ENCODE measurements at regions not wholly inside any gene's neighbourhood (a gene's known extent, or its start where the extent isn't known, plus 50 kb on each side); places are given as distances from the start of the nearest gene placed in this dataset.

DNA sequence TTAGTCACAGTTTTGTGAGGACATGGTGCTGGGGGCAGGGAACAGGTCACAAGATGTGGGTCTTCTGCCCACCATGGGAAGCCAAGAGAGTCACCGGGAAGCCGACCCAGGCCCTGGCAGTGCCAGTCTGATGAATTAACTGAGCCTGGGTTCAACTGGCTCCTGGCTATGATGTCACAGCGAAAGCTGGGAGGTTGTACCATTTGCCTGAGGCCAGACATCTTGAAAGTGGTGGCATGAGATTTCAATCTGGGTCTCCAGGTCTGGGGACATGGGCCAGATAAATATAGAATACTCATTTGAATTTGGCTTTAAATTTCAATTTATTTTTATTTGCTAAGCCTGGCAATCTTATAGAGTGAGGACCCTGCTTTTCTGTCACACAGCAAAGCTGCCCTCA is 280.9 kb downstream of the NSG2 start:
- Histone ChIP-seq H3K9me3 (ENCODE audit: control insufficient read depth, insufficient read depth, low read depth, low read length) (no peaks in the 10 kb centered on the region), H3K9ac (ENCODE audit: insufficient read depth, low read length) (no peak overlapping the region), H3K27ac (ENCODE audit: insufficient read depth, low read length) (no peak overlapping the region), H3K36me3 (ENCODE audit: control insufficient read depth, insufficient read depth, low read length) (no peaks in the 10 kb centered on the region), H3K4me2 (ENCODE audit: extremely low read depth, insufficient read depth, low read length) (no peak overlapping the region), H3K4me1 (ENCODE audit: control insufficient read depth, extremely low read depth, insufficient read depth, low read length) (no peaks in the 10 kb centered on the region), H4K20me1 (ENCODE audit: control insufficient read depth, extremely low read depth, insufficient read depth, low read length) (no peaks in the 10 kb centered on the region), H2AFZ (ENCODE audit: low read length) (no peak overlapping the region), H3K4me3 (replicated peaks in 1 of 4; ENCODE audit: control extremely low read depth in 1 of 4, insufficient read depth in 1 of 4, low read depth in 3 of 4, low read length in 4 of 4) (no peak overlapping the region), H3K27me3 (ENCODE audit: control insufficient read depth, insufficient read depth, low read length) (no peaks in the 10 kb centered on the region), H3K79me2 (ENCODE audit: control insufficient read depth, insufficient read depth, low read length) (no peaks in the 10 kb centered on the region)
- no peak for DNase-seq (ENCODE audit: low read depth in 2 of 2)
- TF ChIP-seq EZH2 (IDR thresholded peaks at IDR 0.05; ENCODE audit: low read length, missing control alignments) = no peak
- TF ChIP-seq, protein P1, sequence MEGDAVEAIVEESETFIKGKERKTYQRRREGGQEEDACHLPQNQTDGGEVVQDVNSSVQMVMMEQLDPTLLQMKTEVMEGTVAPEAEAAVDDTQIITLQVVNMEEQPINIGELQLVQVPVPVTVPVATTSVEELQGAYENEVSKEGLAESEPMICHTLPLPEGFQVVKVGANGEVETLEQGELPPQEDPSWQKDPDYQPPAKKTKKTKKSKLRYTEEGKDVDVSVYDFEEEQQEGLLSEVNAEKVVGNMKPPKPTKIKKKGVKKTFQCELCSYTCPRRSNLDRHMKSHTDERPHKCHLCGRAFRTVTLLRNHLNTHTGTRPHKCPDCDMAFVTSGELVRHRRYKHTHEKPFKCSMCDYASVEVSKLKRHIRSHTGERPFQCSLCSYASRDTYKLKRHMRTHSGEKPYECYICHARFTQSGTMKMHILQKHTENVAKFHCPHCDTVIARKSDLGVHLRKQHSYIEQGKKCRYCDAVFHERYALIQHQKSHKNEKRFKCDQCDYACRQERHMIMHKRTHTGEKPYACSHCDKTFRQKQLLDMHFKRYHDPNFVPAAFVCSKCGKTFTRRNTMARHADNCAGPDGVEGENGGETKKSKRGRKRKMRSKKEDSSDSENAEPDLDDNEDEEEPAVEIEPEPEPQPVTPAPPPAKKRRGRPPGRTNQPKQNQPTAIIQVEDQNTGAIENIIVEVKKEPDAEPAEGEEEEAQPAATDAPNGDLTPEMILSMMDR (conservative IDR thresholded peaks at IDR 0.05 in 1 of 2, IDR thresholded peaks at IDR 0.05 in 1 of 2; ENCODE audit: low read depth in 1 of 2, low read length in 2 of 2) = no peak

DNA sequence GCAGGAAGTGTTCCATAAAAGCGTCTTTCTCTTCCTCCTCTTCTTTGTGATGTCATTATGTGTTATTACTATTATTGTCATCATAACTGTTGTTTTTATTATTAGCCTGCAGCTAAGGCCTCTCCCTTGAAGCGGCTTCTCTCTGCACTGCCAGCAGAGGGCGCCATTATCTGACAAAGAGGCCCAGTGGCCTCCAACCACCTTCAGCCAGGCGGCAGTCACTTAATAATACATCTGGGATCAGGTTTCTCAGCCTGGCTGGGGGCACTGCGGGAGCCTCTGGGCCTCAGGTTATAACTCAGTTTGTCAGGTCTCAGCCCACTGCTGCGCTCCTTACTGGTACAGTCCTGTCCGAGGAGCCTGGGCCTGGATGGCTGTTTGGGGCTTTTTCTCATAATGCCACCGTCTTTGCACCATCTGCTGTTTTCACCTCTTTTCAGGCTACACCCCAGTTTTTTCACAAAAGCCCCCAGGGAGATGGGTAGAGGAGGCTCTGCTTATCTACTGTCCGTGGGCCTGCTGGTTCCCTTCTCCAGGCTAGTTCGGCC is 281.9 kb downstream of the NSG2 start:
- no peaks in the 10 kb centered on the region for H3K36me3 ChIP-seq (ENCODE audit: control insufficient read depth, insufficient read depth, low read length)
- H3K9ac ChIP-seq (ENCODE audit: insufficient read depth, low read length) = no peak overlapping the region
- no peaks in the 10 kb centered on the region for H3K9me3 ChIP-seq (ENCODE audit: control insufficient read depth, insufficient read depth, low read depth, low read length)
- H3K27me3 ChIP-seq (ENCODE audit: control insufficient read depth, insufficient read depth, low read length) = no peaks in the 10 kb centered on the region
- TF ChIP-seq EZH2 (IDR thresholded peaks at IDR 0.05; ENCODE audit: low read length, missing control alignments) = no peak
- TF ChIP-seq, protein P1 (conservative IDR thresholded peaks at IDR 0.05 in 1 of 2, IDR thresholded peaks at IDR 0.05 in 1 of 2; ENCODE audit: low read depth in 1 of 2, low read length in 2 of 2) = peak; percentile 46 to 77
- H4K20me1 ChIP-seq (ENCODE audit: control insufficient read depth, extremely low read depth, insufficient read depth, low read length) = no peaks in the 10 kb centered on the region
- no peak overlapping the region for H3K27ac ChIP-seq (ENCODE audit: insufficient read depth, low read length)
- H3K4me2 ChIP-seq (ENCODE audit: extremely low read depth, insufficient read depth, low read length) = no peak overlapping the region
- DNase-seq (ENCODE audit: low read depth in 2 of 2) = peak; percentile 79 to 82
- no peak overlapping the region for H2AFZ ChIP-seq (ENCODE audit: low read length)
- no peak overlapping the region for H3K4me3 ChIP-seq (replicated peaks in 1 of 4; ENCODE audit: control extremely low read depth in 1 of 4, insufficient read depth in 1 of 4, low read depth in 3 of 4, low read length in 4 of 4)
- no peaks in the 10 kb centered on the region for H3K79me2 ChIP-seq (ENCODE audit: control insufficient read depth, insufficient read depth, low read length)
- no peaks in the 10 kb centered on the region for H3K4me1 ChIP-seq (ENCODE audit: control insufficient read depth, extremely low read depth, insufficient read depth, low read length)

DNA sequence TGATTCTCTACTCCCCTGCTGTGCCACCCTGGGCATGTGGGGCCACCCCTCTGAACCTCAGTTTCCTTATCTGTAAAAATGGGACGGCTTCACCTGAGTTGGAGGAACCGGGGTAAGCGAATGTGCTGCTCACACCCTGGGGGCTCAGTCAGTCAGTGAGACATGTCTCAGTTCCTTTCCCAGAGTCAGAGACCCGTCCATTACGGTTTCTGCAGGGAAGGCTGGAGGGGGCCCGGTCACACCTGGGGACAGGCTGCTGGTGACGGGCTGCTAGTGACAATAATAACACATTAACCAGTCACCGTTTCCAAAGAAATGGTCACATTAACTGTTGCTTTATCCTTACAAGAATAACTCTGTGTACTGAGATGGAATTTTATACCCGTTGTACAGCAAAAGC is 282.4 kb downstream of the NSG2 start:
- H3K9ac ChIP-seq (ENCODE audit: insufficient read depth, low read length) = no peak overlapping the region
- H3K36me3 ChIP-seq (ENCODE audit: control insufficient read depth, insufficient read depth, low read length) = no peaks in the 10 kb centered on the region
- H3K27me3 ChIP-seq (ENCODE audit: control insufficient read depth, insufficient read depth, low read length) = no peaks in the 10 kb centered on the region
- no peaks in the 10 kb centered on the region for H4K20me1 ChIP-seq (ENCODE audit: control insufficient read depth, extremely low read depth, insufficient read depth, low read length)
- no peaks in the 10 kb centered on the region for H3K79me2 ChIP-seq (ENCODE audit: control insufficient read depth, insufficient read depth, low read length)
- TF ChIP-seq EZH2 (IDR thresholded peaks at IDR 0.05; ENCODE audit: low read length, missing control alignments) = no peak
- TF ChIP-seq, protein P1 (conservative IDR thresholded peaks at IDR 0.05 in 1 of 2, IDR thresholded peaks at IDR 0.05 in 1 of 2; ENCODE audit: low read depth in 1 of 2, low read length in 2 of 2) = no peak
- H3K4me2 ChIP-seq (ENCODE audit: extremely low read depth, insufficient read depth, low read length) = no peak overlapping the region
- no peaks in the 10 kb centered on the region for H3K4me1 ChIP-seq (ENCODE audit: control insufficient read depth, extremely low read depth, insufficient read depth, low read length)
- no peak overlapping the region for H3K27ac ChIP-seq (ENCODE audit: insufficient read depth, low read length)
- H2AFZ ChIP-seq (ENCODE audit: low read length) = no peak overlapping the region
- no peak for DNase-seq (ENCODE audit: low read depth in 2 of 2)
- no peak overlapping the region for H3K4me3 ChIP-seq (replicated peaks in 1 of 4; ENCODE audit: control extremely low read depth in 1 of 4, insufficient read depth in 1 of 4, low read depth in 3 of 4, low read length in 4 of 4)
- no peaks in the 10 kb centered on the region for H3K9me3 ChIP-seq (ENCODE audit: control insufficient read depth, insufficient read depth, low read depth, low read length)
